AG04450 (cell line): ENCODE measurements at regions not wholly inside any gene's neighbourhood (a gene's known extent, or its start where the extent isn't known, plus 50 kb on each side); places are given as distances from the start of the nearest gene placed in this dataset.

ENCODE experiments used
- CTCF ChIA-PET: fragments of 300-600, 350-600 bp; formaldehyde crosslinking; extraction: SDS; loops from one replicate; lab custom pipeline; 2022; ENCODE audit warnings: antibody characterized with exemption, inconsistent platforms; lab: Charles Lee
- POLR2A ChIA-PET: fragments of 350-600 bp; formaldehyde crosslinking; extraction: SDS; loops from one replicate; lab custom pipeline; 2021; ENCODE audit warnings: antibody characterized with exemption, inconsistent platforms; lab: Yijun Ruan, JAX
- DNase-seq: peaks from one replicate; pipeline ENCODE4 v3.0.0-alpha.2; 2011; ENCODE audit warnings: low read depth, low spot score
- H3K27ac ChIP-seq: one replicate; pipeline ENCODE4 v1.5.1; 2012; ENCODE audit warnings: low read depth, low read length, control low read depth
- H3K27me3 ChIP-seq: one replicate; pipeline ENCODE4 v1.6.0; 2012; ENCODE audit warnings: low read length; ENCODE audit not compliant: control insufficient read depth, insufficient read depth
- H3K4me3 ChIP-seq: 2 replicates; pipeline ENCODE4 v1.5.1; 2011; ENCODE audit warnings: mild to moderate bottlenecking, low read depth, low read length, control low read depth
- H3K9me3 ChIP-seq: 2 replicates; pipeline ENCODE4 v1.5.1; 2012; ENCODE audit warnings: low read length; ENCODE audit not compliant: control insufficient read depth, insufficient read depth
- CTCF ChIP-seq: IDR thresholded peaks from 2 replicates; pipeline ENCODE4 v1.5.1; 2011; ENCODE audit warnings: low read depth, low read length, control low read depth, inconsistent platforms

GRCh38 chr20:50280851-50281655, 90.4 kb downstream of the CEBPB start:
- CTCF ChIA-PET: interaction anchor here (0.6 kb wide), 1 partner anchor 12 kb away, joined by 4 read pairs; no protein-coding TSS in a partner anchor
- no peaks in the 10 kb centered on the region for H3K9me3 ChIP-seq
- H3K4me3 ChIP-seq: no peak overlapping the region
- H3K27me3 ChIP-seq: no peaks in the 10 kb centered on the region
- no peak overlapping the region for H3K27ac ChIP-seq
- POLR2A ChIA-PET: no interaction called here
- DNase-seq: no peak
- TF ChIP-seq CTCF: no peak

- Histone ChIP-seq H3K27me3 (no peaks in the 10 kb centered on the region), H3K9me3 (no peaks in the 10 kb centered on the region; the same call in 1 of the 2 replicates), H3K27ac (no peak overlapping the region), H3K4me3 (no peak overlapping the region)
- no peak for TF ChIP-seq CTCF
- POLR2A ChIA-PET: no interaction called here
- CTCF ChIA-PET: no interaction called here
- no peak for DNase-seq
Measured at GRCh38 chr20:50281831-50282591, 91.4 kb downstream of the CEBPB start.

- H3K4me3 ChIP-seq: no peak overlapping the region
- no peaks in the 10 kb centered on the region for H3K27me3 ChIP-seq
- TF ChIP-seq CTCF: no peak
- H3K27ac ChIP-seq: no peak overlapping the region
- no peaks in the 10 kb centered on the region; the same call in 1 of the 2 replicates for H3K9me3 ChIP-seq
- no peak for DNase-seq
- CTCF ChIA-PET: interaction anchor here (0.5 kb wide), 1 partner anchor 182 kb away, joined by 6 read pairs; no protein-coding TSS in a partner anchor
- POLR2A ChIA-PET: no interaction called here
Measured at GRCh38 chr20:50282592-50283241, 92.1 kb downstream of the CEBPB start.

- Histone ChIP-seq H3K4me3 (no peak overlapping the region), H3K9me3 (no peaks in the 10 kb centered on the region; the same call in 1 of the 2 replicates), H3K27ac (peak overlapping the region; percentile 99), H3K27me3 (no peaks in the 10 kb centered on the region)
- DNase-seq: no peak
- POLR2A ChIA-PET: no interaction called here
- CTCF ChIA-PET: interaction anchor here (0.5 kb wide), 1 partner anchor 181 kb away, joined by 6 read pairs; no protein-coding TSS in a partner anchor
- no peak for TF ChIP-seq CTCF
Measured at GRCh38 chr20:50283370-50283769, 92.7 kb downstream of the CEBPB start.
